GM12878 (cell line): ENCODE measurements at regions not wholly inside any gene's neighbourhood (a gene's known extent, or its start where the extent isn't known, plus 50 kb on each side); places are given as distances from the start of the nearest gene placed in this dataset.

Experiments
- ATAC-seq: fragments of 200-7000 bp; cut with Tn5 transposase; 3 replicates; pipeline ENCODE4 v1.9.1; 2020; ENCODE audit warnings: mild to moderate bottlenecking, moderate library complexity
- BruUV-seq: library from RNA; stranded (reverse); fragments of 400-500 nt; replicated peaks from 2 replicates; lab custom pipeline; 2021; lab: Mats Ljungman, UMichigan
- CTCF ChIA-PET: fragments of 300-600 bp; sonication (Branson Sonifier 250); formaldehyde crosslinking; extraction: SDS; loops from one replicate; lab custom pipeline; 2021; ENCODE audit warnings: inconsistent platforms; lab: Yijun Ruan, JAX
- POLR2A ChIA-PET: fragments of 350-600 bp; formaldehyde crosslinking; extraction: SDS; loops from one replicate; lab custom pipeline; 2021; ENCODE audit warnings: inconsistent platforms; lab: Charles Lee
- RAD21 ChIA-PET: fragments of 300-600 bp; sonication (Branson Sonifier 250); formaldehyde crosslinking; loops from one replicate; lab custom pipeline; 2023; ENCODE audit warnings: antibody characterized with exemption; ENCODE audit not compliant: unreplicated experiment; lab: Charles Lee
- SMC1A ChIA-PET: fragments of 300-600 bp; sonication (Branson Sonifier 250); formaldehyde crosslinking; loops from one replicate; lab custom pipeline; 2023; ENCODE audit not compliant: unreplicated experiment, uncharacterized antibody; lab: Charles Lee
- DNase-seq: peaks from one replicate; pipeline ENCODE4 v3.0.0-alpha.2; 2011; ENCODE audit warnings: low read depth, low spot score
- FAIRE-seq: peaks from 3 replicates; lab custom pipeline; 2011; peaks lifted over from hg19 to GRCh38; lab: Jason Lieb, UNC
- H2AFZ ChIP-seq: 2 replicates; pipeline ENCODE4 v1.6.0; 2011; ENCODE audit warnings: low read depth, low read length, control low read depth; ENCODE audit not compliant: control insufficient read depth
- H3K27ac ChIP-seq: 2 replicates; pipeline ENCODE4 v1.5.1; 2011; ENCODE audit warnings: control low read depth; ENCODE audit not compliant: control insufficient read depth, insufficient read depth
- H3K27me3 ChIP-seq, 2 experiments: replicated peaks in 1 of 2; 2 replicates each; pipeline versions ENCODE4 v1.6.0 to v1.6.1; 2011; ENCODE audit warnings: low read length in 1 of 2; ENCODE audit not compliant: control insufficient read depth in 2 of 2, insufficient read depth in 2 of 2
- H3K36me3 ChIP-seq, 2 experiments: 2 replicates each; pipeline ENCODE4 v1.5.1; 2011; ENCODE audit warnings: low read length in 1 of 2; ENCODE audit not compliant: control insufficient read depth in 2 of 2, insufficient read depth in 2 of 2
- H3K4me1 ChIP-seq: 2 replicates; pipeline ENCODE4 v1.6.1; 2011; ENCODE audit warnings: mild to moderate bottlenecking, low read length, moderate library complexity, mixed read lengths; ENCODE audit not compliant: control insufficient read depth, insufficient read depth
- H3K4me2 ChIP-seq: 2 replicates; pipeline ENCODE4 v1.6.0; 2011; ENCODE audit warnings: control low read depth; ENCODE audit not compliant: control insufficient read depth, insufficient read depth
- H3K4me3 ChIP-seq: fragments of 200-600 bp; sonication (generic); 2 replicates; pipeline ENCODE4 v1.5.1; 2016
- H3K79me2 ChIP-seq: 2 replicates; pipeline ENCODE4 v1.6.0; 2011; ENCODE audit warnings: low read length; ENCODE audit not compliant: control insufficient read depth, insufficient read depth
- H3K9ac ChIP-seq: 2 replicates; pipeline ENCODE4 v1.8.0; 2011; ENCODE audit warnings: low read length, control low read depth, mixed read lengths; ENCODE audit not compliant: control insufficient read depth, insufficient read depth
- H3K9me3 ChIP-seq: replicated peaks from 3 replicates; pipeline ENCODE4 v1.5.1; 2011; ENCODE audit warnings: mild to moderate bottlenecking, low read length; ENCODE audit not compliant: control insufficient read depth, insufficient read depth
- H4K20me1 ChIP-seq: 2 replicates; pipeline ENCODE4 v1.6.0; 2011; ENCODE audit not compliant: control insufficient read depth, insufficient read depth
- ETV6 ChIP-seq, 2 experiments: fragments of 450-650 bp in 1 of 2; IDR thresholded peaks in 1 of 2; conservative IDR thresholded peaks in 1 of 2; 2 replicates each; pipeline ENCODE4 v1.6.1; 2014; ENCODE audit warnings: antibody characterized with exemption in 1 of 2, borderline replicate concordance in 1 of 2, low read depth in 1 of 2, mild to moderate bottlenecking in 1 of 2, moderate library complexity in 1 of 2
- HDAC2 ChIP-seq: fragments of 200-600 bp; sonication (generic); IDR thresholded peaks from 2 replicates; pipeline ENCODE4 v1.6.1; 2017
- MEF2B ChIP-seq: fragments of 450-650 bp; IDR thresholded peaks from 2 replicates; pipeline ENCODE4 v1.6.1; 2018; ENCODE audit warnings: mild to moderate bottlenecking, moderate library complexity; ENCODE audit not compliant: partially characterized antibody, poor library complexity, severe bottlenecking
- NFIC ChIP-seq: IDR thresholded peaks from 2 replicates; pipeline ENCODE4 v1.6.1; 2012; ENCODE audit warnings: low read depth, mild to moderate bottlenecking, inconsistent platforms, low read length, moderate library complexity
- NR2F1 ChIP-seq: fragments of 450-650 bp; conservative IDR thresholded peaks from 2 replicates; pipeline ENCODE4 v1.6.1; 2017; ENCODE audit warnings: mild to moderate bottlenecking
- REST ChIP-seq: IDR thresholded peaks from 2 replicates; pipeline ENCODE4 v1.6.1; 2012; ENCODE audit warnings: mild to moderate bottlenecking, low read depth, low read length
- SKIL ChIP-seq: fragments of 450-650 bp; IDR thresholded peaks from 2 replicates; pipeline ENCODE4 v1.6.1; 2017; ENCODE audit warnings: mild to moderate bottlenecking, low read depth, inconsistent platforms; ENCODE audit not compliant: poor library complexity, severe bottlenecking
- SREBF1 ChIP-seq: IDR thresholded peaks from 2 replicates; pipeline ENCODE4 v1.6.1; 2012; ENCODE audit warnings: mild to moderate bottlenecking, low read length
- SREBF2 ChIP-seq: IDR thresholded peaks from 2 replicates; pipeline ENCODE4 v1.6.1; 2012; ENCODE audit warnings: mild to moderate bottlenecking, low read length
- WGBS: methylation state at CpG from one replicate; pipeline ENCODE4 v1.1.6; 2016; ENCODE audit warnings: low lambda C conversion rate; ENCODE audit not compliant: insufficient replicate concordance, insufficient coverage; ENCODE audit errors: missing lambda C conversion rate; 5-methylcytosine and 5-hydroxymethylcytosine counted together
- in situ Hi-C: fragments of 300-500 bp; cut with MboI; formaldehyde crosslinking; loops from 9 replicates; pipeline ENCODE4 v1.14.3; 2018; ENCODE audit warnings: mixed read lengths
- intact Hi-C: fragments of 100-400 bp; cut with micrococcal nuclease; formaldehyde crosslinking; loops from one replicate; pipeline ENCODE4 v1.14.2; 2022; ENCODE audit not compliant: unreplicated experiment
- TF ChIP-seq, protein P1 (sequence below): fragments of 450-650 bp; conservative IDR thresholded peaks from 2 replicates; pipeline ENCODE4 v1.6.1; 2017; ENCODE audit warnings: mild to moderate bottlenecking, moderate library complexity

GRCh38 chr5:113757508-113757907, 244.0 kb downstream of the YTHDC2 start:
- POLR2A ChIA-PET, result no interaction called here
- no peak for ATAC-seq

DNA sequence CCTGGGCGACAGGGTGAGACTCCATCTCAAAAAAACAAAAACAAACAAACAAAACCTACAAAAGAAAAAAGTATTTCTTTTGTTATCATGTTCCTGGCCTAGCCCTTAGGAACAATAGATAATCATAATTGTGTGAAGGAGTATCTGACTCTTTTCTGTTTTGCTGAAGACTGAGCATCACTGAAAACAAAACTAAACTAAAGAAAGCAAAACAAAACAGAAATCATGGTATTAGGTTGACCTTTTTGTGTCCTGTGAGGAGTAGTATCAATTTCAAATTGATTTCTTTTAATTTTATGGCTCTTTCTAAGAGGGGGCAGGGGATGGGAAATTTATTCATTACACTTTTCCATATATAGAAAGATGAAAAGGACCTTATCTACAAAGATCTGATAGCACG, 246.0 kb downstream of the YTHDC2 start:
- no peaks in the 10 kb centered on the region for H3K4me1 ChIP-seq
- H3K4me2 ChIP-seq, result peak overlapping the region; percentile 54
- ATAC-seq, result peak; percentile 63
- no peak for DNase-seq
- no peak for FAIRE-seq
- ChIA-PET SMC1A (interaction anchor here (1.4 kb wide), 1 partner anchor 20 kb away, joined by 3 read pairs; no protein-coding TSS in a partner anchor), CTCF (no interaction called here), POLR2A (no interaction called here), RAD21 (no interaction called here)
- H3K4me3 ChIP-seq, result no peak overlapping the region
- no peaks in the 10 kb centered on the region for H3K27me3 ChIP-seq
- H4K20me1 ChIP-seq, result no peaks in the 10 kb centered on the region
- H3K36me3 ChIP-seq, result no peaks in the 10 kb centered on the region
- BruUV-seq, result no TSS peak
- no peaks in the 10 kb centered on the region for H3K9me3 ChIP-seq
- H2AFZ ChIP-seq, result no peak overlapping the region
- no peak overlapping the region for H3K27ac ChIP-seq
- H3K9ac ChIP-seq, result no peak overlapping the region
- no peaks in the 10 kb centered on the region for H3K79me2 ChIP-seq
- intact Hi-C loops (no loop called here), in situ Hi-C loops (no loop called here)
- 2% methylated on average over 2 of the region's 2 CpGs for WGBS
- TF ChIP-seq ETV6 (conservative IDR thresholded peaks at IDR 0.05 in 1 of 2, IDR thresholded peaks at IDR 0.05 in 1 of 2; ENCODE audit: borderline replicate concordance in 1 of 2, low read depth in 1 of 2) (no peak), REST (no peak), SKIL (no peak), MEF2B (no peak), SREBF1 (no peak), SREBF2 (no peak)
- TF ChIP-seq, protein P1, sequence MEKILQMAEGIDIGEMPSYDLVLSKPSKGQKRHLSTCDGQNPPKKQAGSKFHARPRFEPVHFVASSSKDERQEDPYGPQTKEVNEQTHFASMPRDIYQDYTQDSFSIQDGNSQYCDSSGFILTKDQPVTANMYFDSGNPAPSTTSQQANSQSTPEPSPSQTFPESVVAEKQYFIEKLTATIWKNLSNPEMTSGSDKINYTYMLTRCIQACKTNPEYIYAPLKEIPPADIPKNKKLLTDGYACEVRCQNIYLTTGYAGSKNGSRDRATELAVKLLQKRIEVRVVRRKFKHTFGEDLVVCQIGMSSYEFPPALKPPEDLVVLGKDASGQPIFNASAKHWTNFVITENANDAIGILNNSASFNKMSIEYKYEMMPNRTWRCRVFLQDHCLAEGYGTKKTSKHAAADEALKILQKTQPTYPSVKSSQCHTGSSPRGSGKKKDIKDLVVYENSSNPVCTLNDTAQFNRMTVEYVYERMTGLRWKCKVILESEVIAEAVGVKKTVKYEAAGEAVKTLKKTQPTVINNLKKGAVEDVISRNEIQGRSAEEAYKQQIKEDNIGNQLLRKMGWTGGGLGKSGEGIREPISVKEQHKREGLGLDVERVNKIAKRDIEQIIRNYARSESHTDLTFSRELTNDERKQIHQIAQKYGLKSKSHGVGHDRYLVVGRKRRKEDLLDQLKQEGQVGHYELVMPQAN, result no peak

More at GRCh38 chr5:113757508-113757907, 244.0 kb downstream of the YTHDC2 start:
- no TSS peak for BruUV-seq
- Histone ChIP-seq H2AFZ (no peak overlapping the region), H3K4me1 (no peaks in the 10 kb centered on the region), H3K4me2 (no peak overlapping the region), H3K4me3 (no peak overlapping the region), H3K9ac (no peak overlapping the region), H3K27ac (no peak overlapping the region), H3K27me3 (no peaks in the 10 kb centered on the region), H3K79me2 (no peaks in the 10 kb centered on the region), H4K20me1 (no peaks in the 10 kb centered on the region), H3K36me3 (no peaks in the 10 kb centered on the region), H3K9me3 (no peaks in the 10 kb centered on the region)
- in situ Hi-C loops, result no loop called here
- no peak for DNase-seq
- TF ChIP-seq NR2F1 (no peak), HDAC2 (no peak), NFIC (no peak)
- ChIA-PET CTCF (interaction anchor here (0.5 kb wide), 1 partner anchor 18 kb away, joined by 3 read pairs; no protein-coding TSS in a partner anchor), RAD21 (no interaction called here), SMC1A (no interaction called here)
- FAIRE-seq, result no peak
- intact Hi-C loops, result no loop called here
- 28% methylated on average over 2 of the region's 2 CpGs for WGBS
